ENCODE measurements at regions not wholly inside any gene's neighbourhood (a gene's known extent, or its start where the extent isn't known, plus 50 kb on each side); places are given as distances from the start of the nearest gene placed in this dataset.

DNA sequence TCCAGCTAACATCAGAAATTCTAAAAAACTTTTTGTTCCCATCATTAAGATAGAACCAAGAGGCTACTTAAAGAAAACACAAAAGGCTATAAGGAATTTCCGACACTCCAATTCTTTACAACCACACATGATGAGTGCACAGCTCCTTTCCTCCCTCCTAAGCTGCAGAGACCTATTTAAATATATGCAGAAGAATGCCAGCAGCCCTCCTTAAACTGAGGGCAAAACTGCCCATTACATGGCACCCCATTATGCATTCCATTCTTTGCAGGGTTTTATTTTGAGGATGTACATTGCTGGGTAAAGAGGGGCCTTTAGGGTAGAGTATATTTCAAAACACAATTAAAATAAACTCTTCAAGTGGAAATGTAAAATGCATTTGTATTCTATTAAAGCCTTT lies 502.9 kb downstream of the RASEF start:
- no CpG with 5 or more reads among the region's 1 CpG for WGBS (ENCODE audit: extremely low coverage, insufficient coverage, insufficient read length)
- no peak for DNase-seq
- Histone ChIP-seq H3K36me3 (ENCODE audit: control insufficient read depth in 1 of 2, insufficient read depth in 2 of 2, low read length in 2 of 2) (no peaks in the 10 kb centered on the region), H2AK5ac (ENCODE audit: low read length) (no peak overlapping the region), H3K4me2 (ENCODE audit: low read length) (no peak overlapping the region), H3K18ac (ENCODE audit: low read length) (no peak overlapping the region), H3K27me3 (ENCODE audit: insufficient read depth, low read length) (peaks cover under 1% of the 10 kb centered on the region), H3K23ac (ENCODE audit: low read length) (no peak overlapping the region), H2AFZ (ENCODE audit: insufficient read depth, low read length, poor library complexity) (no peak overlapping the region), H4K8ac (ENCODE audit: low read depth, low read length) (no peak overlapping the region), H3K79me1 (ENCODE audit: low read length) (no peaks in the 10 kb centered on the region), H3K4ac (ENCODE audit: low read depth, low read length) (no peak overlapping the region), H3K9me3 (ENCODE audit: insufficient read depth, low read depth, low read length) (peaks cover 2% of the 10 kb centered on the region), H3K4me1 (ENCODE audit: control insufficient read depth in 1 of 2, insufficient read depth in 2 of 2, low read length in 2 of 2) (no peaks in the 10 kb centered on the region), H3K27ac (ENCODE audit: low read depth, low read length) (no peak overlapping the region), H2BK12ac (ENCODE audit: low read length) (no peak overlapping the region), H2BK120ac (ENCODE audit: insufficient read depth, low read length, poor library complexity) (no peak overlapping the region), H3K9ac (ENCODE audit: low read length) (no peak overlapping the region), H4K91ac (ENCODE audit: low read depth, low read length) (no peak overlapping the region), H4K12ac (ENCODE audit: low read depth, low read length) (no peak overlapping the region), H3K79me2 (ENCODE audit: control insufficient read depth, insufficient read depth, low read length, poor library complexity) (no peaks in the 10 kb centered on the region), H3K4me3 (ENCODE audit: low read depth, low read length) (no peak overlapping the region), H2BK5ac (ENCODE audit: low read depth, low read length, poor library complexity) (no peak overlapping the region), H3K14ac (ENCODE audit: low read length) (no peak overlapping the region)

DNA sequence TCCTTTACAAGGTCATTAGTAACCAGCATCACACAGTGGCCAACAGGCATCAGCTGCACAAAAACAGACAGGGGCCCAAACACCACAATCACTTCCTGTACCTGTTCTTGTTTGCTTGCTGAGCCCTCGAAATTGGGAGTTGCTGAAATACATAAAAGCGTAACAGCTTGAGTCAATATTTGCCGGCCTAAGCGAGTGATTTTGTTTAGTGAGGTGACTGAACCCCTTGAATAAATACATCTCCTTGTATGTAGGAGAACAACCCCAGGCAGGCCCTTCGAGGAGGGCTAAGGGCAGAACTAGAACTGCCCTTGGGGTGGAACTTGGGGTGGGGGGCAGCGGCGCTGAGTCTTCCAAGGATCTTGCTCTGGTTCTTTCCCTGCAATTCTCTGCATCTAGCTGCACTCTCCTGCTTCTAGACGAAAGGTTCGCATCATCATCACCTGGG lies 502.5 kb downstream of the RASEF start:
- no peak overlapping the region for H3K14ac ChIP-seq (ENCODE audit: low read length)

GRCh38 chr9:82563094-82563493 lies 499.8 kb downstream of the RASEF start:
- no peak overlapping the region for H4K91ac ChIP-seq (ENCODE audit: low read depth, low read length)
- H3K18ac ChIP-seq (ENCODE audit: low read length): no peak overlapping the region
- H3K4me3 ChIP-seq (ENCODE audit: low read depth, low read length): no peak overlapping the region
- no peak overlapping the region for H2BK12ac ChIP-seq (ENCODE audit: low read length)
- H2BK5ac ChIP-seq (ENCODE audit: low read depth, low read length, poor library complexity): no peak overlapping the region
- no peak overlapping the region for H3K4me2 ChIP-seq (ENCODE audit: low read length)
- H3K23ac ChIP-seq (ENCODE audit: low read length): no peak overlapping the region
- H2BK120ac ChIP-seq (ENCODE audit: insufficient read depth, low read length, poor library complexity): no peak overlapping the region
- no peaks in the 10 kb centered on the region for H3K79me1 ChIP-seq (ENCODE audit: low read length)
- WGBS (ENCODE audit: extremely low coverage, insufficient coverage, insufficient read length): no CpG with 5 or more reads among the region's 2 CpGs
- H3K9me3 ChIP-seq (ENCODE audit: insufficient read depth, low read depth, low read length): peaks cover 2% of the 10 kb centered on the region
- H4K8ac ChIP-seq (ENCODE audit: low read depth, low read length): no peak overlapping the region
- no peak overlapping the region for H3K9ac ChIP-seq (ENCODE audit: low read length)
- peaks cover 3% of the 10 kb centered on the region for H3K27me3 ChIP-seq (ENCODE audit: insufficient read depth, low read length)
- no peaks in the 10 kb centered on the region for H3K36me3 ChIP-seq (ENCODE audit: control insufficient read depth in 1 of 2, insufficient read depth in 2 of 2, low read length in 2 of 2)
- H3K79me2 ChIP-seq (ENCODE audit: control insufficient read depth, insufficient read depth, low read length, poor library complexity): no peaks in the 10 kb centered on the region
- H4K12ac ChIP-seq (ENCODE audit: low read depth, low read length): no peak overlapping the region
- H2AFZ ChIP-seq (ENCODE audit: insufficient read depth, low read length, poor library complexity): no peak overlapping the region
- DNase-seq: no peak
- no peaks in the 10 kb centered on the region for H3K4me1 ChIP-seq (ENCODE audit: control insufficient read depth in 1 of 2, insufficient read depth in 2 of 2, low read length in 2 of 2)
- H3K27ac ChIP-seq (ENCODE audit: low read depth, low read length): no peak overlapping the region
- H3K14ac ChIP-seq (ENCODE audit: low read length): no peak overlapping the region
- H2AK5ac ChIP-seq (ENCODE audit: low read length): no peak overlapping the region
- no peak overlapping the region for H3K4ac ChIP-seq (ENCODE audit: low read depth, low read length)

More for the DNA sequence above, 502.5 kb downstream of the RASEF start:
- no peaks in the 10 kb centered on the region for H3K79me2 ChIP-seq (ENCODE audit: control insufficient read depth, insufficient read depth, low read length, poor library complexity)
- no peak overlapping the region for H3K27ac ChIP-seq (ENCODE audit: low read depth, low read length)
- H3K4ac ChIP-seq (ENCODE audit: low read depth, low read length): no peak overlapping the region
- no peak overlapping the region for H2AK5ac ChIP-seq (ENCODE audit: low read length)
- H3K36me3 ChIP-seq (ENCODE audit: control insufficient read depth in 1 of 2, insufficient read depth in 2 of 2, low read length in 2 of 2): no peaks in the 10 kb centered on the region
- peaks cover 3% of the 10 kb centered on the region for H3K27me3 ChIP-seq (ENCODE audit: insufficient read depth, low read length)
- H3K9ac ChIP-seq (ENCODE audit: low read length): no peak overlapping the region
- WGBS (ENCODE audit: extremely low coverage, insufficient coverage, insufficient read length): no CpG with 5 or more reads among the region's 9 CpGs
- no peak overlapping the region for H4K12ac ChIP-seq (ENCODE audit: low read depth, low read length)
- H2BK120ac ChIP-seq (ENCODE audit: insufficient read depth, low read length, poor library complexity): no peak overlapping the region
- no peaks in the 10 kb centered on the region for H3K79me1 ChIP-seq (ENCODE audit: low read length)
- no peak overlapping the region for H3K4me3 ChIP-seq (ENCODE audit: low read depth, low read length)
- peaks cover 2% of the 10 kb centered on the region for H3K9me3 ChIP-seq (ENCODE audit: insufficient read depth, low read depth, low read length)
- no peak overlapping the region for H3K23ac ChIP-seq (ENCODE audit: low read length)
- no peak for DNase-seq
- H3K18ac ChIP-seq (ENCODE audit: low read length): no peak overlapping the region
- no peak overlapping the region for H3K4me2 ChIP-seq (ENCODE audit: low read length)
- no peak overlapping the region for H2BK12ac ChIP-seq (ENCODE audit: low read length)
- H3K4me1 ChIP-seq (ENCODE audit: control insufficient read depth in 1 of 2, insufficient read depth in 2 of 2, low read length in 2 of 2): no peaks in the 10 kb centered on the region
- no peak overlapping the region for H4K8ac ChIP-seq (ENCODE audit: low read depth, low read length)
- no peak overlapping the region for H4K91ac ChIP-seq (ENCODE audit: low read depth, low read length)
- H2BK5ac ChIP-seq (ENCODE audit: low read depth, low read length, poor library complexity): no peak overlapping the region
- H2AFZ ChIP-seq (ENCODE audit: insufficient read depth, low read length, poor library complexity): no peak overlapping the region

GRCh38 chr9:82563841-82564240 lies 499.1 kb downstream of the RASEF start:
- Histone ChIP-seq H2BK120ac (ENCODE audit: insufficient read depth, low read length, poor library complexity) (no peak overlapping the region), H3K14ac (ENCODE audit: low read length) (no peak overlapping the region), H2BK12ac (ENCODE audit: low read length) (no peak overlapping the region), H3K4me1 (ENCODE audit: control insufficient read depth in 1 of 2, insufficient read depth in 2 of 2, low read length in 2 of 2) (no peaks in the 10 kb centered on the region), H3K79me1 (ENCODE audit: low read length) (no peaks in the 10 kb centered on the region), H3K27me3 (ENCODE audit: insufficient read depth, low read length) (peaks cover 3% of the 10 kb centered on the region), H3K9ac (ENCODE audit: low read length) (no peak overlapping the region), H3K27ac (ENCODE audit: low read depth, low read length) (no peak overlapping the region), H2BK5ac (ENCODE audit: low read depth, low read length, poor library complexity) (no peak overlapping the region), H3K36me3 (ENCODE audit: control insufficient read depth in 1 of 2, insufficient read depth in 2 of 2, low read length in 2 of 2) (no peaks in the 10 kb centered on the region), H3K18ac (ENCODE audit: low read length) (no peak overlapping the region), H3K79me2 (ENCODE audit: control insufficient read depth, insufficient read depth, low read length, poor library complexity) (no peaks in the 10 kb centered on the region), H3K4ac (ENCODE audit: low read depth, low read length) (no peak overlapping the region), H3K9me3 (ENCODE audit: insufficient read depth, low read depth, low read length) (peaks cover 2% of the 10 kb centered on the region), H3K23ac (ENCODE audit: low read length) (no peak overlapping the region), H4K8ac (ENCODE audit: low read depth, low read length) (no peak overlapping the region), H3K4me2 (ENCODE audit: low read length) (no peak overlapping the region), H3K4me3 (ENCODE audit: low read depth, low read length) (no peak overlapping the region), H2AK5ac (ENCODE audit: low read length) (no peak overlapping the region), H4K12ac (ENCODE audit: low read depth, low read length) (no peak overlapping the region), H4K91ac (ENCODE audit: low read depth, low read length) (no peak overlapping the region), H2AFZ (ENCODE audit: insufficient read depth, low read length, poor library complexity) (no peak overlapping the region)
- no peak for DNase-seq
- WGBS (ENCODE audit: extremely low coverage, insufficient coverage, insufficient read length): no CpG with 5 or more reads among the region's 2 CpGs

Data from trophoblast cell (in vitro differentiated cells and primary cell).